DOHH2 (cell line): ENCODE measurements at regions not wholly inside any gene's neighbourhood (a gene's known extent, or its start where the extent isn't known, plus 50 kb on each side); places are given as distances from the start of the nearest gene placed in this dataset.
"Not testable (repeated sequence)": the region's sequence is repeated elsewhere in the genome, so short reads cannot be mapped to it uniquely, and the experiment has no call there.

ENCODE experiments used
- H3F3A ChIP-seq: fragments of 200-600 bp; sonication (generic), shearing (Covaris generic); 2 replicates; pipeline ENCODE4 v1.6.0; 2016; ENCODE audit warnings: antibody characterized with exemption, mild to moderate bottlenecking; ENCODE audit not compliant: control insufficient read depth, insufficient read depth
- H3K27ac ChIP-seq: fragments of 200-600 bp; sonication (generic); 2 replicates; pipeline ENCODE4 v1.5.1; 2014; ENCODE audit warnings: low read depth, mild to moderate bottlenecking, low read length, moderate library complexity
- H3K27me3 ChIP-seq: fragments of 200-600 bp; sonication (generic); 2 replicates; pipeline ENCODE4 v1.6.1; 2014; ENCODE audit warnings: mild to moderate bottlenecking, low read length, mixed read lengths; ENCODE audit not compliant: control insufficient read depth
- H3K36me3 ChIP-seq: fragments of 200-600 bp; sonication (generic); 2 replicates; pipeline ENCODE4 v1.6.1; 2014; ENCODE audit warnings: mild to moderate bottlenecking, low read length, moderate library complexity, mixed read lengths; ENCODE audit not compliant: control insufficient read depth
- H3K4me1 ChIP-seq: fragments of 200-600 bp; sonication (generic); 2 replicates; pipeline ENCODE4 v1.6.1; 2014; ENCODE audit warnings: mild to moderate bottlenecking, low read length, mixed read lengths; ENCODE audit not compliant: control insufficient read depth
- H3K4me2 ChIP-seq: fragments of 200-600 bp; sonication (generic); 2 replicates; pipeline ENCODE4 v1.6.0; 2014; ENCODE audit warnings: mild to moderate bottlenecking, low read length, moderate library complexity
- H3K4me3 ChIP-seq: fragments of 200-600 bp; sonication (generic); 2 replicates; pipeline ENCODE4 v1.5.1; 2014; ENCODE audit warnings: mild to moderate bottlenecking, low read length, mixed read lengths
- H3K79me2 ChIP-seq: fragments of 200-600 bp; sonication (generic); 2 replicates; pipeline ENCODE4 v1.6.1; 2014; ENCODE audit warnings: mild to moderate bottlenecking, low read length, mixed read lengths; ENCODE audit not compliant: control insufficient read depth
- H3K9me2 ChIP-seq: fragments of 200-600 bp; sonication (generic); replicated peaks from 2 replicates; pipeline ENCODE4 v1.6.1; 2014; ENCODE audit warnings: mild to moderate bottlenecking, low read length, mixed read lengths; ENCODE audit not compliant: control insufficient read depth
- H3K9me3 ChIP-seq: fragments of 200-600 bp; sonication (generic); 2 replicates; pipeline ENCODE4 v1.6.1; 2014; ENCODE audit warnings: antibody characterized with exemption, low read length, mixed read lengths; ENCODE audit not compliant: control insufficient read depth, insufficient read depth
- H4K20me1 ChIP-seq: fragments of 200-600 bp; sonication (generic); 2 replicates; pipeline ENCODE4 v1.6.0; 2014; ENCODE audit warnings: low read depth, mild to moderate bottlenecking, antibody characterized with exemption, low read length, moderate library complexity; ENCODE audit not compliant: control insufficient read depth, insufficient read depth
- CTCF ChIP-seq: fragments of 200-600 bp; sonication (generic); IDR thresholded peaks from one replicate; pipeline ENCODE4 v1.5.1; 2014; ENCODE audit warnings: antibody characterized with exemption, mild to moderate bottlenecking, low read depth, low read length; ENCODE audit not compliant: poor library complexity, severe bottlenecking
- EZH2phosphoT487 ChIP-seq: fragments of 200-600 bp; sonication (generic); IDR thresholded peaks from 2 replicates; pipeline ENCODE4 v1.6.1; 2017; ENCODE audit warnings: borderline replicate concordance, mild to moderate bottlenecking, antibody characterized with exemption, low read length, moderate library complexity, mixed read lengths

DNA sequence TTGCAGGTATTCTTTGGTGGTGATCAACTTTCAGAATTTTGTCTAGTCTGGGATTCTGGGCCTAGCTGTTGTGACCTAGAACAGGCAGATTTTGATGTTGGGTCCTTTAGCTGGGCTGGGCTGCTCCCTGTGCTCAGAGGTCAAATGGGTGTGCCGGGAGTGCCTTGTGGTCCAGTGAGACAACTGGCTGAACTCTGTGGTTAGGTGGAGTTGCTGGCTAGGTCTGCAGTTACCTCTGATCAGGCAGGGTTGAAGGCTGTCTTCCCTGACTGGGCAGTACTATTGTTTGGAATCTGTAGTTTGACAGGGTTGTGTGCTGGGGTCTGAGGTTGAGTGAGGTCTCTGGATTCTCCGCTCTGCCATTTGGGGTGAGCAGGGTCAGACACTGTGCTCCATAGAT is 599.3 kb downstream of the RAPGEF2 start:
- Histone ChIP-seq H4K20me1 (no peaks in the 10 kb centered on the region), H3K9me2 (no peaks in the 10 kb centered on the region), H3F3A (no peaks in the 10 kb centered on the region), H3K9me3 (no peaks in the 10 kb centered on the region), H3K4me3 (no peak overlapping the region), H3K4me2 (no peak overlapping the region), H3K27me3 (no peaks in the 10 kb centered on the region), H3K36me3 (no peaks in the 10 kb centered on the region), H3K79me2 (no peaks in the 10 kb centered on the region), H3K27ac (no peak overlapping the region), H3K4me1 (no peaks in the 10 kb centered on the region)
- TF ChIP-seq CTCF (no peak), EZH2phosphoT487 (no peak)

- Histone ChIP-seq H3F3A (no peaks in the 10 kb centered on the region), H3K79me2 (no peaks in the 10 kb centered on the region), H3K9me3 (no peaks in the 10 kb centered on the region), H3K27ac (no peak overlapping the region), H3K4me2 (no peak overlapping the region), H3K27me3 (no peaks in the 10 kb centered on the region), H3K9me2 (no peaks in the 10 kb centered on the region), H4K20me1 (no peaks in the 10 kb centered on the region), H3K4me3 (no peak overlapping the region), H3K4me1 (no peaks in the 10 kb centered on the region), H3K36me3 (no peaks in the 10 kb centered on the region)
- TF ChIP-seq CTCF (no peak), EZH2phosphoT487 (no peak)
These were observed 602.5 kb downstream of the RAPGEF2 start for GRCh38 chr4:159705334-159705733.

- Histone ChIP-seq H3K4me3 (no peak overlapping the region), H3K4me1 (no peaks in the 10 kb centered on the region), H3K4me2 (no peak overlapping the region), H3K79me2 (no peaks in the 10 kb centered on the region), H3F3A (no peaks in the 10 kb centered on the region), H3K9me3 (no peaks in the 10 kb centered on the region), H3K36me3 (no peaks in the 10 kb centered on the region), H3K27ac (no peak overlapping the region), H3K27me3 (no peaks in the 10 kb centered on the region), H4K20me1 (no peaks in the 10 kb centered on the region), H3K9me2 (no peaks in the 10 kb centered on the region)
- TF ChIP-seq CTCF (no peak), EZH2phosphoT487 (no peak)
These were observed 603.8 kb downstream of the RAPGEF2 start for GRCh38 chr4:159706704-159707103.

DNA sequence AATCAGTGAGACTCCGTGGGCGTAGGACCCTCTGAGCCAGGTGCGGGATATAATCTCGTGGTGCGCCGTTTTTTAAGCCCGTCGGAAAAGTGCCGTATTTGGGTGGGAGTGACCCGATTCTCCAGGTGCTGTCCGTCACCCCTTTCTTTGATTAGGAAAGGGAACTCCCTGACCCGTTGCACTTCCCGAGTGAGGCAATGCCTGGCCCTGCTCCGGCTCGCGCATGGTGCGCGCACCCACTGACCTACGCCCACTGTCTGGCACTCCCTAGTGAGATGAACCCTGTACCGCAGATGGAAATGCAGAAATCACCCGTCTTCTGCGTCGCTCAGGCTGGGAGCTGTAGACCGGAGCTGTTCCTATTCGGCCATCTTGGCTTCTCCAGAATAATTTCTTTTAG is 612.3 kb downstream of the RAPGEF2 start:
- not testable (repeated sequence) for H3K9me3 ChIP-seq, H3K4me1 ChIP-seq, H3K27ac ChIP-seq, H3K27me3 ChIP-seq, H3F3A ChIP-seq, H3K4me2 ChIP-seq, H3K79me2 ChIP-seq, H3K9me2 ChIP-seq, H3K4me3 ChIP-seq, H4K20me1 ChIP-seq, H3K36me3 ChIP-seq
